ENCODE measurements at regions not wholly inside any gene's neighbourhood (a gene's known extent, or its start where the extent isn't known, plus 50 kb on each side); places are given as distances from the start of the nearest gene placed in this dataset.

DNA sequence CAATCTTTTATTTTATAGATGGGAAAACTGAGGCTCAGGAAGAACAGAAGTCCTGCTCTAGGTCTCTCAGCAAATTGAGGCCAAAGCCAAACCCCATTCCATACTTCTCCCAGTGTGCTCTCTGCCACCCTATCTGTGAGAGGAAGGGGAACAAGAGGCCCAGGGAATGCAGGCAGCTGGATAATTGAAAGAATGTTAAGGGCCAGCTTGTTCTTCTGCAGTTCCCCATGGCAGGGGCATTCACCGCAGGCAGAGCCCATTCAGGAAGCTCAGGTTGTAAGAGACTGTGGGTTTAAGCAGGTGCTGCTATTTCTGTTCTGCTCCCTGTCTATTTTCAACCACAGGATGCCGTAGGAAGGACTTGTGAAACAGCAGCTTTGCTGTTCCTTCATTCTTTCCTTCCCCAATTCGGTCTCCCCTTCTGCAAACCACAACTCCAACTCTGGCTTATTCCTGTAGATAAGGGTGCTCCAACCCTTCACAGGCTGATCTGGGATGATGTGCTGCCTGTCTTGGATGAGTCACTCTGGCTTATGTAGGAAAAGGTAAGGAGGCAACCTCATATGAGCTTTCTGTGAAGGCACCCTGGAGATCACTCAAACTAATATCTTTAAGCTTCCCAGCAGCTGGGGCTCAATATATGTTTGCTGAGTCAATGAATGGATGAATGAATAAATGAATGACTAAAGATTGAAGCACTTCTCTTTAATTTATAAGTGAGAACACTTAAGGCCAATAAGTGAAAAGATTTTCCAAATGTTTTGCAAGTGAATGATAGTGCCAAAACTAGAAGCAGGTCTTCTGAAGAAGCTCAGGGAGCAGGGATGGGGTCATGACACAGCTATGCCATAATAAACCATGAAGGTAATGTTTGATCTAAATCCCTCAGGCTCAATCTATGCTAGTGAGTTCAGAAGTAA, 377.6 kb downstream of the BRINP1 start:
- no peak for DNase-seq (ENCODE audit: low read depth in 1 of 2, low spot score in 1 of 2)

DNA sequence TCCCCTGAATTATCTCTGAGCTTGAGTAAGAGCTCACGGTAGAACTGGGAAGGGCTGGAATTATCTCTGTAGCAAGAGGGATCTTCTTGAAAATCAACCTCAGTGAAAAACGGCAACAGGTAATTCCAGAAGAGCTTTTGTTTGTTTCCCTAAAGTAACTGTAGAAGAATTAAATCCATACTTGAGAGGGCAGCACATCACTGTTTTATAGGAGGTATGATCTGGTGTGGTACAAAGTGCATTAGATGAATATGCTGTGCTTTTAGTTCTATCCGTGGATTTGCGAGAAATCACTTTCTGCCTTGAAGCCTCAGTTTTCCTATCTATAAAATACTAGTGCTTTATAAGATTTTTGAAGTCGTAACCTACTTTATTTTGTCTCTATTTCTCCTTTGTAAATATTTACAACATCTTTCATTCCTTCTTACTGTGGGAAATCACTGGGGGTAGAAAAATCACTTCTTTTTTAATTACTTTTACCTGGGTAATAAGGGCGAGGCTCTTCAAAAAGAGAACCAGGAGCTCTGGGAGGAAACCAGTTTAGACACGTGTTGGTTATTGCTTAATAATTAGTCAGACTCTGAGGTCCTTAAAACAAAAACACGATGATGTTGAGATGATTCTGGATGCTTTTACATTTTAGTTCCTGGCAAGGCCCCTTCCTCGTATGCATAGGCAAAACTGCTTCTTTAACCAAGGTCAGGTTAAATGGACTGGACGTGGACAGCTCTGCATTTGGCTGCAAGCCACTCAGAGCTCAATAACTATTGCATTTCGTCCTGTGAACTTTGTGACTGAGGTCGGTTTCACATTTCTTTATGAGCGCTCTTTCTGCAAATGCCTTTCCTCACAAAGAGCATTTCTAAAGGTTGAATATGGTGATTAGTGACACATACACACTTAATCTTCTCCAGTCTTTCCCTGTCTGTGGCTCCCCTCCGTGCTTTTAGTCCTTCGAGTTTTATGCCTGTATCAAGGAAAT, 376.1 kb downstream of the BRINP1 start:
- DNase-seq (ENCODE audit: low read depth in 1 of 2, low spot score in 1 of 2): no peak

DNA sequence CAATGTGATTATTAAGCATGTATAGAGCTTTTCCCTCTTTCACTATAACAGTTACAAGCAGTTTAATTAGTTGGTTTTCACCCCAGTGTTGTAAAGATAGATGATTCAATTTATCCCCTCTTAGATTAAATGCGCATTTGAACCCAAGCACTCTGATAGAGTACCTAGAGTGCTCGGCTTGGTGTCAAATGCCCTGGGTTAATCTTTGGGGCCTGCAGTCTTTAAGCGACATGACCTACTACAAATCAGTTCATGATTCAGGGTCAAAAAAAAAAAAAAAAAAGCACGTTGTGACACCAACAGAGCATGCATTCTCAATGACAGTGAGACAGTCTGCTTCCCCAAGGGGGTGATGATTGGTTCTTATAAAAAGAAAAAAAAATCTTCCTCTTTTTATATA, 375.3 kb downstream of the BRINP1 start:
- no peak for DNase-seq (ENCODE audit: low read depth in 1 of 2, low spot score in 1 of 2)

DNA sequence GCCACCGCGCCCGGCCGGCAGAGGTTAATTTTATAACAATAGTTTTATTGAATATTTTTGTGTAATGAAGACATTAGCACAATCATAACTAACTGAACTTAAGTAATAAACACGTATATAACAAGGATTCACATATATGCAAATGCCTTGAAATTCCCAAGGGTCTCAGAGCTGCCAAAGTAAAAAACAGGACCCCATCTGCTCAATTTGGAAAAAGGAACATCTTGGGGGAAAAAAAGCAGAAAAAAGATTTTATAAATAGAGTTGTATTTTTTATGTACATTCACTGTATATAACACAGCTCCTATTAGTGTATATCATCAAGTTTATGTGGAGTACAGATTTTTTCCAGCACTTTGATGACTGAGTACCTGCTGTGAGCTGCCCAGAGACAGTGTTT, 366.7 kb downstream of the BRINP1 start:
- no peak for DNase-seq (ENCODE audit: low read depth in 1 of 2, low spot score in 1 of 2)

DNA sequence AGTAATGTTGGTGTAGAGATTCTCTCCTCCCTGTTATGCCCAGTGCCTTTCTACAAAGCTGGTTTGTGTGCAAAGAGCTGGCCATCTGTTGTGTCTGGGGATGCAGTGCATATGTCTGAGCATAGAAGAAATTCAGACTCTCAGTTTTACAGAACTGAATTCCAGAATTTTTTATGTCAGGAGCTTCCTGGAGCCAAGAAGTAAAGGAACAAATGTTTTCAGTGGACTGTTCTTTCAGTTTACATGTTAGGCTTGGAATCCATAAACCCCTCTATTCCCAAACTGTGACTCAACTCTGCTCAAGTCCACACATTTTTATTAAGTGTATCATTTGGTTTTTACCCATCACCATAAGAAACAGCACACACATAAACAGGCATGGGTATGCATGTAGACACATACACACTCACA, 366.0 kb downstream of the BRINP1 start:
- DNase-seq (ENCODE audit: low read depth in 1 of 2, low spot score in 1 of 2): no peak

DNA sequence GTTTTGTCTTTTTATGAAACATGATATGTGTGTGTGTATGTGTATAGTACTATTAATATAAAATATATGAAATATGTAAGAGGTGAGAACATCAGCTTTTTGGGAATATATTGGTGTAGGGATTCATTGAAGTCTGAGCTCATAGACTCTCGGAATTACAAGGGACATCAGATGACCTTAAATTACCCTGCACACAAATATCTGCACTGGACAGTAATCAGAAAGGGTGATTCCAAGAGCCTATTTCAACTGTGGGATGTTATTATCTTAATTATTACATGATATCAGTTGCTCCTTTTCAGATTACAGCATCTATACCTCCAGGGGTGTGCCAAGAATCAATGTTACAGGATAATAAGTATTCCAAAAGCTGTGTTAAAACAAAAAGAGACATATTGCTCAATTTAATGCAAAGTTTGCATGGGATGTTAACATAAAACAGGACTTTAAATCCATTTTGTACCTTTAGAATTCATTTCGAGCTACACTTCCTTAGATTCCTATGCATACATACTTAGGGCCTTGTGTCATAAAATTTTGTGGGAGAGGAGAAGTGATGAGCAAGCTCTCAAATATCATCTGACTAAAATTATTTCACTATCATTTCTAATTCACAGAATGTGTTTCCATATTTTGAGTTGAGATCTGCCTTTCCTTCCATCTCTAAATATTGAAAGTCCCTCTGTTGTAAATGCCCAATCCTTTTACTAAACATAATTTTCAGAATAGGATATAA, 365.2 kb downstream of the BRINP1 start:
- DNase-seq (ENCODE audit: low read depth in 1 of 2, low spot score in 1 of 2): no peak

DNA sequence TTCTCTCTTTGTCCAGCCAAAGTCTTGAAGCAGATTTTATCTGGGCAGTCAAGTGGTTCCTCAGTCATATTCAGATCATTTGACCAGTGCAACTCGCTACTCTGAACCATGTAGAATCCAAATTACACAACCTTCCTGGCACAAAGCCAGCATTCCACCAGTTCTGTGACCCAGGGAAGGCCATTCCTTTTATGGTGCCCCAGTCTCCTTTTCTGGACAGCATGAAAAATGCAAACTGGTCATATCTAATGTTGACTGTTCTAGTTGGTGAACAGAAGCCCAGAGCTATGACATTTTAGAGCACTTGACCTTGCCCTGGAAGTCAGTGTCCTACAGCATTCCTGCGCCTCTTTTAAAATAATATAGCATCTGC, 364.6 kb downstream of the BRINP1 start:
- DNase-seq (ENCODE audit: low read depth in 1 of 2, low spot score in 1 of 2): no peak

DNA sequence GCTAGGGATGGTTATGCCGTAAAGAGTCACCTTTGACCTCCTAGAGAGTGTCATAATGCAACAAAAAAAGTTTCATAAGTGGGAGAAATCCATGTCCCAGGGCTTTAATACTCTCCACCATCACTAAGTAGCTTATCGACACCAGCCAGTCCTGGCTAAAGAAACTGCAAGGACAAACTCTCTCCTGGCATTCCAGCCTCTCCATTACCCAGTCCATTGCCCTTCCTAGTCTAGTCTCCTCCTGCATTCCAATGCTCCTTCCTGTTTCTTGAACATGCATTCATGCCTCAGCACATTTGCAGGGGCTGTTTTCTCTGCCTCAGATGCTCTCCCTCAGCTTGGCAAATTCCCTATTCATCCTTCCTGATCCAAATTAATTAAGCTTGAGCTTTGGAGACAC, 364.1 kb downstream of the BRINP1 start:
- DNase-seq (ENCODE audit: low read depth in 1 of 2, low spot score in 1 of 2): no peak

DNA sequence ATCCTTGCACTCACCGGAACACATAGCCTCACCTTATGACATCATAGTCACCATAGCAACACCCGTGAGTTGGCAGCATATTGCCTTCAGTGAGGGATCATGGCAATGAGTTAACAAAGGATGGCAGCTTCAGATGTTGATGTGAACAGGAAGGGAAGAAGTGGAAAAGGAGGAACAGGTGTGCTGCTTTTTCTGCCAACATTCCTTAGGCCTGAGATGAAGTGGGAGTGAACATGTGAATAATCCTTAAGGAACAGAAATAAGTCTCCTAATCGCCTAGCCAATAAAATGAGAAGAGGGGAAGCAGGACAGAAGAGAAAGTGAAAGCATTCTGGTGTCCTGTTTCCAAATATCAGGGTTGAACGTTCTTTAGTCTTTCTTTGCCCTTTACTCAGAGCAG, 360.0 kb downstream of the BRINP1 start:
- no peak for DNase-seq (ENCODE audit: low read depth in 1 of 2, low spot score in 1 of 2)

DNA sequence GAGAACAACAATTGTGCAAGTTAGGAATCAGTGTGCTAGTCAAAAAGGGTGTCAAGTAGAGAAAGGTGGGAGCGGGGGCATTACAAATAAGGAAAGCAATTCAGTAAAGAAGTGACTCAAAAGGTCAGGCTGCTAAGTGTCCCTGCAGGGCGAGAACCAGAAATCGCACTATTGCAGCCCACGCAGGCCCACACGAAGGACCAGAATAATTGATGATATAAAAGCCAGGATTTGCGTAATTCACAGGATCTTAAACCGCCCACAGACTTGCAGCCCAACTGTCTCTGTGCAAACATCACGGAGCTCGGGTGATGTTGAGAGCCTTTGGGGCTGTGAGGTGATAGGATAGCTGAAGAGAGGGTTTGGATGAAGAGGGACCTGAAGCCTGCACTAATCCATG, 349.0 kb downstream of the BRINP1 start:
- DNase-seq (ENCODE audit: low read depth in 1 of 2, low spot score in 1 of 2): no peak

DNA sequence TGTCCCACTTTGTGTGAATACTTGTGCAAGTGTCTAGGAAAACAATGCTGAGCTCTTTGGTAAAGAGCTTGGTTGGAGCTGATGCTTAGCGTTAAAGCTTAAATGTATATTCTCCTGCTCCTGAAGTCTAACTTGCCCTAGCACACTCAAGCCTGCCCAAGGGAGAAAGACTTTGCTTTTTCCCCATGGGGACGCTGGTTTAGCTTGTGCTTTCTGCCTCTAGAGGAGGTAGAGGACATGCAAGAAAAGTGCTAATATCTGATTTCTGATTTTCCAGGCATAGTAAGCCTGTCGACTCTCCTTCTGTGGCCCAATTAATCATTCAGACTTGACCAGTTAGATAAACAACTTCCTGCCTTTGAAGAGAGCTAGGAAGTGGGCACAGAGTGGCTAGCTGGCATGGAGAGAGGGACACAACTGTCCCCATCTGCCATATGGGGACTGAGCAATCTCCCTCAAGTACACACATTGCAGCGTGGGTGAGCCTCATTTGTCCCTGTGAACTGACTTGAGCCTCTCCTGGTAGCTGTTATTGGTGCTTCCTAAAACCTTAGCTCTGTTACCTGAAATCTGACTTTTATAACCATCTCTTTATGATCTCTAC, 348.4 kb downstream of the BRINP1 start:
- no peak for DNase-seq (ENCODE audit: low read depth in 1 of 2, low spot score in 1 of 2)

DNA sequence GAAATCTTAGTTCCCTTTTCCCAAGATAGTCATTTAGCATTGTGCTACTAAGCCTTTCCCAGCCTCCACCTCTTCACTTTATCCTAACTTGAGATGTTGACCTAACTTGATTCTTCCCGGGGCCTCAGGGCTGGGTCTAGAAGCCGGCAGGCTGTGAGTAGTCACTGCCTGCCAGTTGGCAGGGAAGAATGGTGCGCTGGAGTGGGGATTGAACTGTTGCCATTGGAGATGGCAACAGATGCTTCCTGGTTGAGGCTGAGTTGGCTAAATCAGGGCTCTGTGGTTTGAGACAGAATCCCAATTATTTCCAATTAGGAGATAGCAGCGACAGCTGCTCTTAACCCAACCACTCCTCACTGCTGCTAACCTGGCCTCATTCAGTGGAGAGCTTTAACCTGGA, 343.1 kb downstream of the BRINP1 start:
- DNase-seq (ENCODE audit: low read depth in 1 of 2, low spot score in 1 of 2): no peak

DNA sequence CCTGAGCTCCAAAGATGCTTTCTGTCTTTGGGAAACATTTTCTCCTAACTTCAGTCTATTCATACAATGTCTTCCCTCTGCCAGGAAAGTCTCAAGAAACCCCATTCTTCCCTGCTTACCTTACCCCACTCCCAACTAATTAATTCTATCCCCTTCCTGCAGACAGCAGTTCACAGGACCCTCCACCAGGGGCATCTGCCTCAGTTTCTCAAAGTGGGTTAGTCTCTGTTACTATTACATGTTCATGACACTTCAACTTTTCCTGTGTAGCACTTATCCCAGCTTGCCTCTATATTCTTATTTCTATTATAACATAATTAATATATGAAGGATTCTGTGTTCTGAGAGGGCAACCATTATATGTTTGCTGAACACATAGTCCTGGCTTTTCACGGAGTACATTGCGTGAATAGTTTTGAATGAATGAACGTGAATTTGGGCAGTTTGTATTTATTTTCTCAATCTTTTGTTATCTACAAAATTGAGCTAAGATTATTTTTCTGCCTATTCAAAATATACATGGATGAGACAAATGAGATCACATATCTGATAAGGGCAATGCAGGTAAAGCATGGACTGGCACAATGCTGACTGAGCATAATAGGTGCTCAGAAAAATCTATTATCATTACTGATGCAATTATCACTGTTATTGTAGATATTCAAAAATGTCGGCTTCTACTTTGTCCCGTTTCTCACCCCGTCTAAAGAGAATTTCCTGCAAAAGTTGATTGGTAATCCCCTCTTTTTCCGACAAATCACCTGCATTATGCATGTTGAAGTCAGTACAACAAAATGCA, 341.1 kb downstream of the BRINP1 start:
- no peak for DNase-seq (ENCODE audit: low read depth in 1 of 2, low spot score in 1 of 2)

DNA sequence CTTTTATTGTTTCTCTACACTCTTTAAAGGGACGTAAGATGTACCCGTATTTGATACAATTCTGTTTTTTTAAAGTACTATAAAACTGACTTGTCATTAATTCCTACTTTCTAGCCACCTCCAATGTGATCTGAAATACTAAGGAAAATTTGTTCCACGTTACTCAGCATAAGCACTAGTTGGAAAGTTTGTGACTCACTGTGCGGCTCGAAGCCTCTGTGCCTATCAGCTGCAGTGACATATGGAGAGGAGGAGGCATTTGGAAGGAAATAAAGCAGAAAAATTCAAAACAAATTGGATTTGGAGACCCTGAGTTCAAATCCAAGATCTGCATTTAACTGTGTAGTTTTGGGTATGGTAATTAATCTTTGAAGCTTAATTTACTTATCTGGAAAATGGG, 339.3 kb downstream of the BRINP1 start:
- no peak for DNase-seq (ENCODE audit: low read depth in 1 of 2, low spot score in 1 of 2)

DNA sequence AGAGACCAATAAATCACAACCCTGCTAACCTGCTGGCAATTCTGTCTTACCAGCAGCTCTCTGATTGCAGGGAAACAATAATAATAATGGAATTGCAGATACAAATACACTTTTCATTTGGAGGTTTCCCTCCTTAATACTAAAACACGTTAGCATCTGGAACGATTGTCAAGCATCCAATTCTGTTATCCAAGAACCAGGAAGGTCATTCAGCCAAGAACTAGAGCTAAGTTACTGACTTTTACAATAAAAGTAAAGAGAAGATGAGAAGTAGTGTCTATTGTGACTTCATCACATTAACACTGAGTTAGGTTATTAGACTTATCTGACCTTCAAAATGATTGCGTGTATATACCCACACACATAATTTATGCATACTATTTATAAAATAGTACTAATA, 335.6 kb downstream of the BRINP1 start:
- no peak for DNase-seq (ENCODE audit: low read depth in 1 of 2, low spot score in 1 of 2)

DNA sequence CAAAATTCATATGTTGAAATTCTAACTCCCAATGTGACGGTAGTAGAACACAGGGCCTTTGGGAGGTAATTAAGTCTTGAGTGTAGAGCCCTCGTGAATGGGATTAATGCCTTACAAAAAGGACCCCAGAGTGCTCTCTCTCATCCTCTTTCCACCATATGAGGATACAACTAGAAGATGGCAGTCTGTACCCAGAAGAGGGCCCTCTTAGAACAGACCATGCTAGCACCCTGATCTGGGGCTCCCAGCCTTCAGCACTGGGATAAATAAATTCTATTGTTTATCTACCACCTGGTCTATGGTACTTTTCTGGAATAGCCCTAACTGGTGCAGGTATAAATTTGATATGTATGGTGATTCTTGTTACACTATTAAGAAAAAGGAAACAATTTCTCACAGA, 332.3 kb downstream of the BRINP1 start:
- DNase-seq (ENCODE audit: low read depth in 1 of 2, low spot score in 1 of 2): no peak

DNA sequence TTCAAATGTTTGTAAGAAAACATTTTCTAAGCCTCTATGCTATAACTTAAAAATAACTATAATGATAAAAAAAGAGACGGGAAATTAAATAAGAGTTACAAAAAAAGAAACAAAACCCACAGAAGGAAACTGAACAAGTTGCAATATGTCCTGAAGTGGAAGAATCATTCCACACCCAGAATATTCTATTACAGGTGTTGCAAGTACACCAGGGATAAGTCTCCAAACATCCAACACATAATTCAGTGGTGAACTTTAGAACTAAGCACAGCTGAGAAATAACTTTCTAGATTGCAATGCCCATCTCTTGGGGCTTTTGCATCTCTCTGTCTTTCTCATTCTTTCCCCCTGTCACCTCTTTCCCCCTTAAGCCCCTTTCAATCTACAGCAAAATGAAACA, 325.2 kb downstream of the BRINP1 start:
- DNase-seq (ENCODE audit: low read depth in 1 of 2, low spot score in 1 of 2): no peak

DNA sequence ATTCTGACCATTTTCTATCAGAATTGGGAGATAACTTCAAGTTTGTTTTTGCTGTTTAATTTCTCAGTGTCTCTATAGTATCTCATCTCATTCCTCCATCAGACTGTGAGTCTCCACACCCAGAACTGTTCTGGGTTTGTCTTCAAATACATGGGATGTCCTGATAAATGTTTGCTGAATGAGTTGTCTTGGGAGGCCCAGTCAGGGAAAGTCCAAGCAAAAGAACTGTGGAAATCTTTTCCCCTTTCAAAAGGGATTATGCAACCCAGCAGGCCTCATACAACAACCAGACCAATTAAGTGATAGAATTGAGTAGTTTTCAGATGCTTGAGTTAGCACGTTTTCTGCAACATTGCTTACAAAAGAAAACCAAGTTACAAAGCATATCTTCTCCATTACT, 324.4 kb downstream of the BRINP1 start:
- DNase-seq (ENCODE audit: low read depth in 1 of 2, low spot score in 1 of 2): no peak

DNA sequence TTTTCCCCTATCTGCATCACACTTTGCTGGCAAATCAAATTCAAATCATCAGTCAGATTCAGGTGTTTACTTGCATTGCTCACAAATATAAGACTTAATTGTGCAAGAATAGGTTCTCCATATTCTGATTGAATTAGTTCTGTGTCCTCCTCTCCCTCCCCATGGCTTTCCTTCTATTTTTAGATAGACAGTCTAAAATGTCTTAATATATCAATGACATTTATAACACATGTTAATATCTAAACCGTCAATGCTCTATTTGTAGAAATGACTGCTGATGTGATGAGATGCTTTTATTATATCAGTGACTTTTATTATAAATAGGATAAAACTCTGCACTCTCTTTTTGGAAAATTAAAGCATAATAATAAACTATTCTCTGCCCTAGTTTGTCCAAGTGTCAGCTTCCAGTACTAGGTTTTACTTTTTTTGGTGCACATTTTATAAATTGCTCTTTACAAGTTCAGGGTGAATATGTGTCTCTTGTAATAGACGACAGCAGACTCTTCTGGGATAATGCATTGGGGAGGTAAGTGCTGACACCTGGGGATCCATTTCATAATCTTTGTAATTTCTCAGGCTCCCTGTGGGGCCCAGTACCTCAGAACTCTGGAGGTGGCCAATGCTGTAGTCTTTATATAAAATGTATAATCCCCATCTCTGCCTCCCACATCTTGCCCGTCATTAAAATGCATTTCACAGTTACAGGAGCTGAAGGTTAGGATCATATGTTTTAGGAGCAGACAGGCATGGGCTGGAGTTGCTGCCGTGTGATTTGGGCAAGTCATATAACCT, 321.5 kb downstream of the BRINP1 start:
- DNase-seq (ENCODE audit: low read depth in 1 of 2, low spot score in 1 of 2): no peak
